ENCODE measurements at regions not wholly inside any gene's neighbourhood (a gene's known extent, or its start where the extent isn't known, plus 50 kb on each side); places are given as distances from the start of the nearest gene placed in this dataset.

DNA sequence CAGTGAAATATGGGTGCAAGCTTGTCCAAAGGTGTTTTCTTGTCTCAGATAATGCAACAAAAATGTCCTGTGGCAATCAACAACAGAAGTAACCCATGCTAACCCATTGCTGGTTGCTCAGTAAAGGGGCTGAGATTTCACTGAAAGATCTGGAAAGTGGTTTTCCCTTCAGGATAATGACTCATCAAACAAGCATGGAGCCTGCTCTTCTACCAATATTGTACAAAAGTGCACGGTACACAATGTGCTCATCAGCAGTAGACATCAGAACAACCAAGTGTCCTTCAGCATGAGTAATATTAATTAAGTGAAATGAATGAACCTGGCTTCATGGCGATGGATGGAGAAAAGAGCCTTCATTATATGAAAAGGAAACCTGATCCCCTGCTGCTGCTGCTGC lies 287.1 kb upstream of the NEBL start:
- TF ChIP-seq EP300 (IDR thresholded peaks at IDR 0.05; ENCODE audit: borderline replicate concordance), result no peak
- no peak for TF ChIP-seq USF1 (IDR thresholded peaks at IDR 0.05)

All from Ishikawa (cell line).